BJ (cell line): ENCODE measurements at regions not wholly inside any gene's neighbourhood (a gene's known extent, or its start where the extent isn't known, plus 50 kb on each side); places are given as distances from the start of the nearest gene placed in this dataset.

Experiments
- CTCF ChIA-PET: fragments of 350-600 bp; formaldehyde crosslinking; extraction: SDS; loops from one replicate; lab custom pipeline; 2021; ENCODE audit warnings: antibody characterized with exemption, inconsistent platforms; lab: Yijun Ruan, JAX
- POLR2A ChIA-PET: fragments of 300-600 bp; sonication (Branson Sonifier 250); formaldehyde crosslinking; extraction: SDS; loops from one replicate; lab custom pipeline; 2021; ENCODE audit warnings: antibody characterized with exemption; lab: Charles Lee
- DNase-seq: peaks from one replicate; pipeline ENCODE4 v3.0.0-alpha.2; 2011; ENCODE audit warnings: low read depth
- H3K27me3 ChIP-seq: 2 replicates; pipeline ENCODE4 v1.6.0; 2011; ENCODE audit warnings: low read length; ENCODE audit not compliant: control insufficient read depth, insufficient read depth
- H3K36me3 ChIP-seq: 2 replicates; pipeline ENCODE4 v1.5.1; 2011; ENCODE audit warnings: low read length; ENCODE audit not compliant: control insufficient read depth, insufficient read depth
- H3K4me3 ChIP-seq: 2 replicates; pipeline ENCODE4 v1.5.1; 2011; ENCODE audit warnings: low read depth, mild to moderate bottlenecking, control low read depth, low read length
- CTCF ChIP-seq: IDR thresholded peaks from 2 replicates; pipeline ENCODE4 v1.5.1; 2011; ENCODE audit warnings: low read depth, mild to moderate bottlenecking, control low read depth, inconsistent platforms, low read length, moderate library complexity; ENCODE audit not compliant: insufficient read depth

- POLR2A ChIA-PET = no interaction called here
These were observed 380.7 kb upstream of the CPXCR1 start for GRCh38 chrX:88366314-88366713.

GRCh38 chrX:88378406-88378805 is 368.6 kb upstream of the CPXCR1 start:
- H3K36me3 ChIP-seq = no peaks in the 10 kb centered on the region
- no peak for DNase-seq
- TF ChIP-seq CTCF = no peak
- no peaks in the 10 kb centered on the region for H3K27me3 ChIP-seq
- CTCF ChIA-PET = no interaction called here
- no peak overlapping the region for H3K4me3 ChIP-seq
- POLR2A ChIA-PET = no interaction called here

More at GRCh38 chrX:88366314-88366713, 380.7 kb upstream of the CPXCR1 start:
- Histone ChIP-seq H3K27me3 (no peaks in the 10 kb centered on the region), H3K36me3 (no peaks in the 10 kb centered on the region), H3K4me3 (no peak overlapping the region)
- no peak for TF ChIP-seq CTCF
- CTCF ChIA-PET = no interaction called here
- DNase-seq = no peak

DNA sequence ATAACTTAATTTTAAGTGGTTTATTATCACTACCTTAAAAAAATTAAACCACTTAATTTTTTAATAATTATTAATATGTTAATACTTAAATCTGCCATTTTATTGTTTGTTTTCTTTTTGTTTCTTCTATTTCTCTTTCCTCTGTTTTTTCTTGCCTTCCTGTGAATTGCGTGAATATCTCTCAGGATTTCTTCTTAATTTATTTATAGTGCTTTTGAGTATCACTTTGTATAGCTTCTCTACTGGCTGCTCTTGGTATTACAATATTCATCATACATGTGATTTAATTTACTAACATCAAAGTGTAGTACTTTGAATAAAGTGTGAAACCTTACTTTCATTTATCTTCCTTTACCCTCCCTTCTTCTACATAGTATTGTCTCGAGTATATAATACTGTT is 349.5 kb upstream of the CPXCR1 start:
- CTCF ChIA-PET = no interaction called here
- H3K36me3 ChIP-seq = no peaks in the 10 kb centered on the region
- TF ChIP-seq CTCF = no peak
- no peak for DNase-seq
- no peak overlapping the region for H3K4me3 ChIP-seq
- no peaks in the 10 kb centered on the region for H3K27me3 ChIP-seq
- POLR2A ChIA-PET = no interaction called here

GRCh38 chrX:88416002-88416401 is 331.0 kb upstream of the CPXCR1 start:
- Histone ChIP-seq H3K27me3 (no peaks in the 10 kb centered on the region), H3K36me3 (no peaks in the 10 kb centered on the region), H3K4me3 (no peak overlapping the region)
- POLR2A ChIA-PET = no interaction called here
- CTCF ChIA-PET = no interaction called here
- no peak for DNase-seq
- no peak for TF ChIP-seq CTCF

DNA sequence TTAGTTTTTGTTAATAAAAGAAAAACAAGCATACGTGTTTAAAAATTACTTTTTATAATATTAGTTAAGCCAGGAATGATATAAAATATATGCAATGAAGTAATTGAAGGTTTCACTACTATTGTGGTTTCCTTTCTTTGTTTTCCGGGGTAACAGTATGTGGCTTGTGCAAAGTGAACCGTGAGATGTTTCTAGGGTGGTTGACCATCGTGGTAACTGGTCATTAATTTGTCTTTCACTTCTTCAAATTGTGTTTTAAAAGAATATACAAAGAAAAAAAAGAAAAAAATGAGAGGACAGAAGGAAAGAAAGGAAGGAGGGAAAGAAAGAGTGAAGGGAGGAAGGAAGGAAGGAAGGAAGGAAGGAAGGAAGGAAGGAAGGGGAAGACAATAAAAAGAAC is 330.1 kb upstream of the CPXCR1 start:
- ChIA-PET CTCF (no interaction called here), POLR2A (no interaction called here)
- no peak for TF ChIP-seq CTCF
- Histone ChIP-seq H3K27me3 (no peaks in the 10 kb centered on the region), H3K4me3 (no peak overlapping the region), H3K36me3 (no peaks in the 10 kb centered on the region)
- DNase-seq = no peak
